Colonic mucosa (tissue), 4 donors: ENCODE measurements at regions not wholly inside any gene's neighbourhood (a gene's known extent, or its start where the extent isn't known, plus 50 kb on each side); places are given as distances from the start of the nearest gene placed in this dataset.
"Not testable (repeated sequence)": the region's sequence is repeated elsewhere in the genome, so short reads cannot be mapped to it uniquely, and the experiment has no call there.

Experiments
- DNase-seq: peaks from one replicate; pipeline ENCODE4 v3.0.0-alpha.2; 2020
- H3K27ac ChIP-seq: fragments of 200-600 bp; one replicate; pipeline ENCODE4 v1.8.0; 2021
- H3K27me3 ChIP-seq: fragments of 200-600 bp; one replicate; pipeline ENCODE4 v1.8.0; 2021
- H3K36me3 ChIP-seq: fragments of 200-600 bp; one replicate; pipeline ENCODE4 v1.8.0; 2021
- H3K4me1 ChIP-seq: fragments of 200-600 bp; one replicate; pipeline ENCODE4 v1.8.0; 2021; ENCODE audit warnings: mild to moderate bottlenecking
- H3K4me3 ChIP-seq: fragments of 200-600 bp; one replicate; pipeline ENCODE4 v1.8.0; 2021
- H3K9ac ChIP-seq, 2 donors: one replicate each; pipeline ENCODE4 v1.7.0; 2013; ENCODE audit warnings: control low read depth in 2 of 2, low read depth in 2 of 2, low read length in 2 of 2
- H3K9me3 ChIP-seq: fragments of 200-600 bp; one replicate; pipeline ENCODE4 v1.8.0; 2021
- intact Hi-C: fragments of 100-400 bp; cut with DNase I; formaldehyde crosslinking; loops from one replicate; pipeline ENCODE4 v1.14.1; 2022
- donor health status: healthy.
- donor health status: DM: no; HTN: no; CAD: no.
- donor health status: DM: no; HTN: no; CAD: no.

GRCh38 chr1:121042882-121043281, 141.3 kb downstream of the FAM72B start:
- DNase-seq, H3K9me3 ChIP-seq, H3K9ac ChIP-seq, H3K4me3 ChIP-seq, H3K27ac ChIP-seq, intact Hi-C loops, H3K36me3 ChIP-seq, H3K4me1 ChIP-seq, H3K27me3 ChIP-seq: not testable (repeated sequence)

- H3K4me1 ChIP-seq, H3K9me3 ChIP-seq, intact Hi-C loops, H3K4me3 ChIP-seq, H3K27ac ChIP-seq, DNase-seq, H3K9ac ChIP-seq, H3K36me3 ChIP-seq, H3K27me3 ChIP-seq: not testable (repeated sequence)
These were observed 135.8 kb downstream of the FAM72B start for GRCh38 chr1:121048293-121048752.

- H3K27ac ChIP-seq, H3K4me1 ChIP-seq, H3K4me3 ChIP-seq, H3K27me3 ChIP-seq, DNase-seq, intact Hi-C loops, H3K9ac ChIP-seq, H3K36me3 ChIP-seq, H3K9me3 ChIP-seq: not testable (repeated sequence)
These were observed 135.2 kb downstream of the FAM72B start for GRCh38 chr1:121048769-121049443.

- H3K27me3 ChIP-seq, DNase-seq, H3K27ac ChIP-seq, H3K9ac ChIP-seq, H3K9me3 ChIP-seq, H3K36me3 ChIP-seq, intact Hi-C loops, H3K4me1 ChIP-seq, H3K4me3 ChIP-seq: not testable (repeated sequence)
These were observed 134.0 kb downstream of the FAM72B start for GRCh38 chr1:121050097-121050496.

- H3K27me3 ChIP-seq, H3K4me1 ChIP-seq, H3K27ac ChIP-seq, H3K9ac ChIP-seq, H3K36me3 ChIP-seq, H3K4me3 ChIP-seq, intact Hi-C loops, DNase-seq, H3K9me3 ChIP-seq: not testable (repeated sequence)
These were observed 132.9 kb downstream of the FAM72B start for GRCh38 chr1:121051161-121051790.

GRCh38 chr1:121052081-121052660, 132.0 kb downstream of the FAM72B start:
- DNase-seq, H3K36me3 ChIP-seq, H3K4me3 ChIP-seq, H3K27me3 ChIP-seq, H3K27ac ChIP-seq, H3K9me3 ChIP-seq, H3K4me1 ChIP-seq, H3K9ac ChIP-seq, intact Hi-C loops: not testable (repeated sequence)

- DNase-seq, H3K9ac ChIP-seq, intact Hi-C loops, H3K9me3 ChIP-seq, H3K4me3 ChIP-seq, H3K36me3 ChIP-seq, H3K4me1 ChIP-seq, H3K27me3 ChIP-seq, H3K27ac ChIP-seq: not testable (repeated sequence)
These were observed 129.2 kb downstream of the FAM72B start for GRCh38 chr1:121054928-121055327.

GRCh38 chr1:121066925-121067324, 117.2 kb downstream of the FAM72B start:
- H3K27me3 ChIP-seq, H3K9ac ChIP-seq, H3K36me3 ChIP-seq, H3K27ac ChIP-seq, DNase-seq, H3K9me3 ChIP-seq, H3K4me1 ChIP-seq, intact Hi-C loops, H3K4me3 ChIP-seq: not testable (repeated sequence)

- H3K9ac ChIP-seq, H3K27me3 ChIP-seq, H3K36me3 ChIP-seq, intact Hi-C loops, H3K4me3 ChIP-seq, H3K27ac ChIP-seq, H3K9me3 ChIP-seq, DNase-seq, H3K4me1 ChIP-seq: not testable (repeated sequence)
These were observed 115.2 kb downstream of the FAM72B start for GRCh38 chr1:121068738-121069499.

GRCh38 chr1:121073852-121074251, 110.3 kb downstream of the FAM72B start:
- intact Hi-C loops = not testable (repeated sequence)

GRCh38 chr1:121075254-121075805, 108.8 kb downstream of the FAM72B start:
- H3K4me3 ChIP-seq, H3K27me3 ChIP-seq, H3K4me1 ChIP-seq, H3K27ac ChIP-seq, H3K9me3 ChIP-seq, DNase-seq, H3K36me3 ChIP-seq, intact Hi-C loops, H3K9ac ChIP-seq: not testable (repeated sequence)

More at GRCh38 chr1:121073852-121074251, 110.3 kb downstream of the FAM72B start:
- H3K9me3 ChIP-seq, H3K27ac ChIP-seq, H3K9ac ChIP-seq, H3K4me3 ChIP-seq, H3K36me3 ChIP-seq, H3K4me1 ChIP-seq, H3K27me3 ChIP-seq, DNase-seq: not testable (repeated sequence)

GRCh38 chr1:121076674-121077073, 107.5 kb downstream of the FAM72B start:
- H3K4me3 ChIP-seq, H3K27ac ChIP-seq, H3K9me3 ChIP-seq, H3K4me1 ChIP-seq, H3K27me3 ChIP-seq, intact Hi-C loops, DNase-seq, H3K36me3 ChIP-seq, H3K9ac ChIP-seq: not testable (repeated sequence)

GRCh38 chr1:121079655-121080054, 104.5 kb downstream of the FAM72B start:
- intact Hi-C loops, H3K36me3 ChIP-seq, H3K9ac ChIP-seq, H3K4me3 ChIP-seq, H3K4me1 ChIP-seq, H3K9me3 ChIP-seq, H3K27ac ChIP-seq, DNase-seq, H3K27me3 ChIP-seq: not testable (repeated sequence)
